ENCODE measurements at regions not wholly inside any gene's neighbourhood (a gene's known extent, or its start where the extent isn't known, plus 50 kb on each side); places are given as distances from the start of the nearest gene placed in this dataset.

DNA sequence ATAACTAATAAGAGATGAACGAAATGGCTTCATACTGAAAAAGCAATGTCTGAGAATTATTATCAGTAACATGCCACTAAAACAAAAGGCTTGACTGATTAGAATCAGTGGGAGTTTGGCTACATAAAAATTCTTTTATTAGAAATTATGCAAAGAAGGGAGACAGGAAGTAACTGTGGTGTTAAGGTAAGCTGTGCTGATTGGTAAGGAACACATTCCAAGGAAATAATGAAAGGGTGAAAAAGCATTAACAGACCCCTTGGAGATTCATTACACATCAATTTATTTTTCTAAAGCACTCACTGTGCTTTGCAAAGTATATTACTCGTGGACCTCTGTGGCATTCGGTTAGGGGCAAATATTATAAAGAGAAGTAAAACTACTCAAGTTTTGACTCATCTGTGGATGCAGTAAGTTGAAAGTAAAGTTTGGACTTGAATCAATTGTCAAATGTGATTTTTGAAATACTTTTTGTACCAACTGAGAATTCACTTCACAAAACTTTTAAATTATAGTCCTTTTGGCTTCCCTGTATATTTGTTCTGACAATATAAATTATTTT, 176.1 kb upstream of the ZPLD1 start:
- H3K4me1 ChIP-seq = no peaks in the 10 kb centered on the region
- WGBS, 5 donors = 57 to 73% (median 66%) methylated on average over 3 of the region's 3 CpGs
- DNase-seq = no peak
- H3K4me3 ChIP-seq = no peak overlapping the region
- TF ChIP-seq POLR2AphosphoS5 (IDR thresholded peaks at IDR 0.05) = no peak
- no peak for TF ChIP-seq POLR2A (IDR thresholded peaks at IDR 0.05)
- TF ChIP-seq, protein P1, sequence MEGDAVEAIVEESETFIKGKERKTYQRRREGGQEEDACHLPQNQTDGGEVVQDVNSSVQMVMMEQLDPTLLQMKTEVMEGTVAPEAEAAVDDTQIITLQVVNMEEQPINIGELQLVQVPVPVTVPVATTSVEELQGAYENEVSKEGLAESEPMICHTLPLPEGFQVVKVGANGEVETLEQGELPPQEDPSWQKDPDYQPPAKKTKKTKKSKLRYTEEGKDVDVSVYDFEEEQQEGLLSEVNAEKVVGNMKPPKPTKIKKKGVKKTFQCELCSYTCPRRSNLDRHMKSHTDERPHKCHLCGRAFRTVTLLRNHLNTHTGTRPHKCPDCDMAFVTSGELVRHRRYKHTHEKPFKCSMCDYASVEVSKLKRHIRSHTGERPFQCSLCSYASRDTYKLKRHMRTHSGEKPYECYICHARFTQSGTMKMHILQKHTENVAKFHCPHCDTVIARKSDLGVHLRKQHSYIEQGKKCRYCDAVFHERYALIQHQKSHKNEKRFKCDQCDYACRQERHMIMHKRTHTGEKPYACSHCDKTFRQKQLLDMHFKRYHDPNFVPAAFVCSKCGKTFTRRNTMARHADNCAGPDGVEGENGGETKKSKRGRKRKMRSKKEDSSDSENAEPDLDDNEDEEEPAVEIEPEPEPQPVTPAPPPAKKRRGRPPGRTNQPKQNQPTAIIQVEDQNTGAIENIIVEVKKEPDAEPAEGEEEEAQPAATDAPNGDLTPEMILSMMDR (IDR thresholded peaks at IDR 0.05 in 8 of 11, conservative IDR thresholded peaks at IDR 0.05 in 3 of 11) = no peak
- H3K9me3 ChIP-seq = no peaks in the 10 kb centered on the region
- H3K27ac ChIP-seq = no peak overlapping the region
- H3K36me3 ChIP-seq = no peaks in the 10 kb centered on the region
- intact Hi-C loops (cut with DNase I; ENCODE audit: low total_unique reads) = no loop called here
- H3K27me3 ChIP-seq (replicated peaks in 1 of 7) = peaks cover 0 to 4% (median 0%) of the 10 kb centered on the region in 7 donors

DNA sequence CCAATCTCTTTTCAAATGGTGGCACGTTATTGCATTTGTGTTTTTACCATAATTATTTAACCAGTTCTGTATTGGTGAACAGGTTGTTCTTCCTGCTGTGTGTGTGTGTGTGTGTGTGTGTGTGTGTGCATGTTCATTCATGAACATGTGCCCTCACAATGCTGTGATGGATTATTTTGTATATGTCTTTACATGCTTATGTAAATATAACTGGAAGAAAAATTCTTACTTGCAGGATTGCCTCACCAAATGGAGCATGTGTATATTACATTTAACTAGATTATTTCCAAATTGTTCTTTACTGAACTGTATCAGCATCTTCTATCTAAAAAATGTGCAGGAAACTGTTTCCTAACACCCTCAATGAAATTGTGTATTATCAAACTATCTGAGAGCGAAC, 175.2 kb upstream of the ZPLD1 start:
- Histone ChIP-seq H3K4me1 (no peaks in the 10 kb centered on the region), H3K4me3 (no peak overlapping the region), H3K9me3 (no peaks in the 10 kb centered on the region), H3K27me3 (replicated peaks in 1 of 7) (peaks cover 0 to 4% (median 0%) of the 10 kb centered on the region in 7 donors), H3K27ac (no peak overlapping the region), H3K36me3 (no peaks in the 10 kb centered on the region)
- DNase-seq = no peak
- WGBS, 5 donors = 62 to 90% (median 75%) methylated on average over 2 of the region's 2 CpGs
- intact Hi-C loops (cut with DNase I; ENCODE audit: low total_unique reads) = no loop called here
- TF ChIP-seq POLR2A (IDR thresholded peaks at IDR 0.05) (no peak), POLR2AphosphoS5 (IDR thresholded peaks at IDR 0.05) (no peak)
- TF ChIP-seq, protein P1 (IDR thresholded peaks at IDR 0.05 in 8 of 11, conservative IDR thresholded peaks at IDR 0.05 in 3 of 11) = no peak

DNA sequence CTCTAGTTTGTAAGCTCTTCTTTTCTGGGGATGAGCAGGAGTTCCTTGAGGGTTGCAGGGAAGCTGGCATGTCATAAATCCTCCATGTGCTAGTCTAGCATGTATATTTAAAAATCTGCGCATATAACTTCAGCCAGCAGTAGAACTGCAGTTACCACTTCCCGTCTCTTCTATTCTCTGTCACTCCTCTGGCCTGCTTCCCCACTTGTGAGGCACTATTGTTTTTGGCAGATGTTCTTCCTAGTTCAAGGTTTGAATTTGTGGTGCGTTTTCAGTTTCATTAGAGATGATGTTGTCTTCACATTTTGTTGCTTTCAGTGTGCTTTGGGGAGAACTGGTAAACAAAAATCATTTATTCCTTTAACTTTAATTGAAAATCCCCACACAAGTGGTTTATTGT, 169.1 kb upstream of the ZPLD1 start:
- H3K27me3 ChIP-seq (replicated peaks in 1 of 7) = no peaks in the 10 kb centered on the region
- DNase-seq = no peak
- no peak for TF ChIP-seq POLR2A (IDR thresholded peaks at IDR 0.05)
- TF ChIP-seq POLR2AphosphoS5 (IDR thresholded peaks at IDR 0.05) = no peak
- TF ChIP-seq, protein P1 (IDR thresholded peaks at IDR 0.05 in 8 of 11, conservative IDR thresholded peaks at IDR 0.05 in 3 of 11) = no peak
- H3K36me3 ChIP-seq = no peaks in the 10 kb centered on the region
- no peak overlapping the region for H3K4me3 ChIP-seq
- 48 to 71% (median 56%) methylated on average over 3 of the region's 3 CpGs for WGBS, 5 donors
- intact Hi-C loops (cut with DNase I; ENCODE audit: low total_unique reads) = no loop called here
- H3K4me1 ChIP-seq = no peaks in the 10 kb centered on the region
- H3K9me3 ChIP-seq = no peaks in the 10 kb centered on the region
- no peak overlapping the region for H3K27ac ChIP-seq

DNA sequence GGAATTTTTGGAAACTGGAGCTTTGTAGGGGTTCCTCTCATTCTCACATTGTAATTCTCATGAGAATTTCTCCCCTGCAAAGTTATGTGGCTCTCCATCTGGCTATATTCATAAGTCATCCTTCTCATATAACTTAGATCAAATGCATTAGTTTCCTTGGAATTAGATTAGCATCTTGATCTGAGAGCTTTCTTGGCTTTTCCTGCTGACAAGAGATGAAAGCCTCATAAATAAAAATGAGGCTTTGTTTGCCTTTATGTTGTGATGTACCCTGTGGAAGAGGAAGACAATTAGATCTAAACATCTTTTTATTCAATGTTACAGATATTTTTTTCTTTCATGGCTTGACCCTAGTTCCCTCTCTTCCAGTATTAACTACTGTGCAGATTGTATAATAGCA, 165.4 kb upstream of the ZPLD1 start:
- H3K9me3 ChIP-seq = peaks cover 0 to 3% (median 0%) of the 10 kb centered on the region in 8 donors
- intact Hi-C loops (cut with DNase I; ENCODE audit: low total_unique reads) = no loop called here
- TF ChIP-seq, protein P1 (IDR thresholded peaks at IDR 0.05 in 8 of 11, conservative IDR thresholded peaks at IDR 0.05 in 3 of 11) = no peak
- no peak for TF ChIP-seq POLR2AphosphoS5 (IDR thresholded peaks at IDR 0.05)
- no peak for TF ChIP-seq POLR2A (IDR thresholded peaks at IDR 0.05)
- H3K4me3 ChIP-seq = no peak overlapping the region
- no peaks in the 10 kb centered on the region for H3K36me3 ChIP-seq
- H3K27ac ChIP-seq = no peak overlapping the region
- DNase-seq = no peak
- no peaks in the 10 kb centered on the region for H3K4me1 ChIP-seq
- no peaks in the 10 kb centered on the region for H3K27me3 ChIP-seq (replicated peaks in 1 of 7)

Measured in spleen (tissue), 11 donors.